Stomach (tissue), 4 donors: ENCODE measurements at regions not wholly inside any gene's neighbourhood (a gene's known extent, or its start where the extent isn't known, plus 50 kb on each side); places are given as distances from the start of the nearest gene placed in this dataset.

Experiments
- EP300 ChIP-seq: sonication (generic); formaldehyde crosslinking; IDR thresholded peaks from one replicate; pipeline ENCODE4 v1.6.1; 2017; ENCODE audit warnings: antibody characterized with exemption
- POLR2A ChIP-seq, 4 donors: fragments of 450-650 bp; IDR thresholded peaks; one replicate each; pipeline ENCODE4 v1.6.1; 2016; ENCODE audit warnings: antibody characterized with exemption in 4 of 4, control low read depth in 2 of 4, mild to moderate bottlenecking in 1 of 4, moderate library complexity in 1 of 4
- POLR2AphosphoS5 ChIP-seq, 3 donors: sonication (generic); formaldehyde crosslinking; IDR thresholded peaks; one replicate each; pipeline ENCODE4 v1.6.1; 2016; ENCODE audit warnings: antibody characterized with exemption in 3 of 3
- TF ChIP-seq, protein P1 (sequence below), 7 experiments: fragments of 450-650 bp in 4 of 7; fragments of 200-600 bp in 3 of 7; sonication (generic) in 3 of 7; IDR thresholded peaks; one replicate each; pipeline ENCODE4 v1.5.1; 2016 to 2019; ENCODE audit warnings: antibody characterized with exemption in 7 of 7, control low read depth in 2 of 7, mild to moderate bottlenecking in 1 of 7

- TF ChIP-seq, protein P1, sequence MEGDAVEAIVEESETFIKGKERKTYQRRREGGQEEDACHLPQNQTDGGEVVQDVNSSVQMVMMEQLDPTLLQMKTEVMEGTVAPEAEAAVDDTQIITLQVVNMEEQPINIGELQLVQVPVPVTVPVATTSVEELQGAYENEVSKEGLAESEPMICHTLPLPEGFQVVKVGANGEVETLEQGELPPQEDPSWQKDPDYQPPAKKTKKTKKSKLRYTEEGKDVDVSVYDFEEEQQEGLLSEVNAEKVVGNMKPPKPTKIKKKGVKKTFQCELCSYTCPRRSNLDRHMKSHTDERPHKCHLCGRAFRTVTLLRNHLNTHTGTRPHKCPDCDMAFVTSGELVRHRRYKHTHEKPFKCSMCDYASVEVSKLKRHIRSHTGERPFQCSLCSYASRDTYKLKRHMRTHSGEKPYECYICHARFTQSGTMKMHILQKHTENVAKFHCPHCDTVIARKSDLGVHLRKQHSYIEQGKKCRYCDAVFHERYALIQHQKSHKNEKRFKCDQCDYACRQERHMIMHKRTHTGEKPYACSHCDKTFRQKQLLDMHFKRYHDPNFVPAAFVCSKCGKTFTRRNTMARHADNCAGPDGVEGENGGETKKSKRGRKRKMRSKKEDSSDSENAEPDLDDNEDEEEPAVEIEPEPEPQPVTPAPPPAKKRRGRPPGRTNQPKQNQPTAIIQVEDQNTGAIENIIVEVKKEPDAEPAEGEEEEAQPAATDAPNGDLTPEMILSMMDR (IDR thresholded peaks at IDR 0.05), result no peak
- TF ChIP-seq POLR2A (IDR thresholded peaks at IDR 0.05) (no peak), EP300 (no peak), POLR2AphosphoS5 (IDR thresholded peaks at IDR 0.05) (no peak)
These were observed 184.0 kb upstream of the ADCY1 start for GRCh38 chr7:45390180-45390579.
